CD4-positive, alpha-beta T cell treated with Interleukin-17A for 4 hours (primary cell): ENCODE measurements at regions not wholly inside any gene's neighbourhood (a gene's known extent, or its start where the extent isn't known, plus 50 kb on each side); places are given as distances from the start of the nearest gene placed in this dataset.
"Not testable (repeated sequence)": the region's sequence is repeated elsewhere in the genome, so short reads cannot be mapped to it uniquely, and the experiment has no call there.

Experiments used
- DNase-seq: peaks from one replicate; pipeline ENCODE4 v3.0.0-alpha.2; 2020; ENCODE audit warnings: mixed read lengths

DNA sequence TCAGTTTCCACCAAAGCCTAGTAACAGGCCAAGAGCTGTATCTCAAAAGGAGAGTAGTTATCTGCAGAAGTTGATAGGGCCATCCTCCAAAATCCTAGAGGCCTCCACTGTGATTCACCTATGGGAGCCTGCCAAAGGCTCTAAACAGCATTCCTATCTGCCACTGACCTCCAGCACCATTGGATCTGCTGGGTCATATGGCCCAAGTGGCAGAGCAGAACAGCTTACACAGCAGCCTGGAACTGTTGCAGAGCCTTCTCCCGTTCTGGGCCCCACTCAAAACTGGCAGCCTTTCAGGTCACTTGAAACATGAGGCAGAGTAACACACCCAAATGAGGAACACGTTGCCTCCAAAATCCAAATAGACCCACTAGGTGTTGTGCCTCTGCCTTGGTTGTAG lies 345.2 kb upstream of the RND3 start:
- no peak for DNase-seq

DNA sequence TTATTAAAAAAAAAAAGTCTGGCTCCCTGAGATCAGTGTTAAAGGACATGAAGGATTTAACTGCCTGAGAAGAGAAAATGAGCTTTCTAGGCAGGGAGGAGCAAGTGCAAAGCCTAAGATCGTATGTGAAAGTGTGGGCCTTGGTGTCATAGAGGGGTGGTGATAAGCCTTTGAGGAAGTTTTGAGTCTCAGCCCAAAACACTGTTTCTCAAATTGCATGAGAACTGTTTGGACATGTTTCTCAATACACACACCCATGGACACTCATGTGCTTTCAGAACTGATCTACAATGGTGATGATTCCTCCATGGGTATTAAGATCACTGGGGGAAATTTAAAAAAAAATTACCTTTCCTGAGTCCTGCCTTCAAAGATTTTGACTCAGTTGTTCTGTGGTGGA lies 336.7 kb upstream of the RND3 start:
- DNase-seq = no peak

DNA sequence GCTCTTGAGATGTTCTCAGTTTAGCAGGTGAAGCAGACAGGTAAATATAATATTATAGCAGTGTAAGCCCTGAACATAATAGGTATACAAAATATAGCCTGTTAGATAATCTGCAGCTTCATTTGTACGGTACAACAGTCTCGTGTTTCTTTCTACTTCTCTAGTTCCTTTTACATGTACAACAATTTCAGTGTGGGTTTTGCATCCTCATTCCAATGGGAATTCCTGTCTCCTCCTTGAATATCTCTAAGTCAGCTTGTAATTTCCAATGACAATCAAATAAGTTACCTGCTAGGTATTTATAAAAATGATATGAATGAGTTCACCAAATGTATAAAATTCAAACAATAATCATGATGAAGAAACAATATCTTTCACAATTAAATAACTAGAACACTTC lies 330.0 kb upstream of the RND3 start:
- DNase-seq = no peak

DNA sequence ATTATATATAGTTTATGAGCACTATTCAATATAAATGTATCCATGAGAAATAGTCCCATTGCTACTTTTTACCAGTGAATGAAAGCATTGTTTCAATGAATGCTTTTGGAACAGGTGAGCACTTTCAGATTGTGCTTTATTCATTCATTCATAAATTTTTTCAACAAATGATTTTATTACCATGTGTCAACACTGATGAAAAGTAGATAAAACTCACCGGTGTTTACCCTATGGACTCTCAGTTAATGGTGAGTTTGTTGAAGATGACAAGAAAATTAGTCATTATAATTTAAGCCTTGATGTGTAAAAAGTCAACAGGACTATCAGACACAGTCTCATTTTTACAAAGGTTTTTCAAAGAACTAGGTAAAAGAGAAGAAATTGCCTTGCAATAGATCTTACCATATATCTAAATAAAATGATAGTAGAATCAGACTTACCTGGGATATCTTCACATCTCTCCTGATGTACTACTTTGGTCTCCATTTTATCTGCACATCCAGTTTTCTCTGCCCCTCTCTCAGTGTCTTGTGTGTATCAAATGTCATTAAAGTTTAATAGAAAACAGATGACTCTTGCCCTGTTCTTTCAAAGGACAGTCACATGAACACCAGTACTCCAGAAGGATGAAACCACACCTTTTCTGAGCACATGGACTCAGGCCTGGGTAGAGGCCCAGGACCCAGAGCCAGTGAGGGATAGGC lies 325.3 kb upstream of the RND3 start:
- no peak for DNase-seq

DNA sequence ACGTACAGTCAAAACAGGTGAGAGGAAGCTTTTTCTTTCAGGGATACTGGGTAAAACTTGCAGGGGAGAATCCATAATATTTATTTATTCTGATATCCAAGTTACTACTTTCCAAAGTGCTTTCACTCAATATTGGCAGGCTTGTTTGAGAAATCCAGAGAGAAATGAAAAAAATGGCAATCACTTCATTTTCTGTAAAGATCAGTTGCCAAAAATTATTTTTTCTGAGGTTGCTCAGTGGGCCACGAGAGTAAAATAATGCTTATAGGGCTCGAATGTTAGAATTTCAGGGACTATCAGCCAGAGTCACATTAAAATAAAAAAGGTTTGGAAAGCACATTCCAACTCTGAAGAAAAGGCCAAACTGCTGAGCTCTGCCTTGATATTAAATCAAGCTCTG lies 324.6 kb upstream of the RND3 start:
- no peak for DNase-seq

DNA sequence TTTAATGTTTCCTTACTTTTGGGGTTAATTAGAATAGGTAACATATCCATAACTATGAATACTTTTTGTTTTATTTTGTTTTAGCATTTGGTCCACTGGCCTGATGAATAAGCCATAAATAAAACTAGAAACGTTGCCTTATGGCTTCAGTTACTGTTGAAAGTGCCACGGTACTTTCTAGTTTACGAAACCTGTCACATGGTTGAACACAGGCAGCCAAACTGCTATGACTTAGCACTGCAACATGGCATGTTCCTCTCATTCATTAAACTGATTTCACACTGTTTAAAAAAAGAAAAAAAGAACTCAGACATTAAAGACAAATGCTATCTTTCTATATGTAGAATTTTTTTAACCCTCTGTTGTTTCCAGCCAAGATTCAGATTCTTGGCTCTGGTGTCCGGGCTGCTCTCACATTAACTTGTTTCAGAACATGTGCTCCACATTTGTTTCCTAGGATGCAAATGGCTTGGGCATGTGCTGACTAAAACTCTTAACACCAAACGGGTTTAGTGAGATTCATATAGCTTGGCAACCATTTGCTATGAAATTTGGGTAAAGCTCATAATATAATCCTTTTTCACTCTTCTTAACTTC lies 323.9 kb upstream of the RND3 start:
- no peak for DNase-seq

DNA sequence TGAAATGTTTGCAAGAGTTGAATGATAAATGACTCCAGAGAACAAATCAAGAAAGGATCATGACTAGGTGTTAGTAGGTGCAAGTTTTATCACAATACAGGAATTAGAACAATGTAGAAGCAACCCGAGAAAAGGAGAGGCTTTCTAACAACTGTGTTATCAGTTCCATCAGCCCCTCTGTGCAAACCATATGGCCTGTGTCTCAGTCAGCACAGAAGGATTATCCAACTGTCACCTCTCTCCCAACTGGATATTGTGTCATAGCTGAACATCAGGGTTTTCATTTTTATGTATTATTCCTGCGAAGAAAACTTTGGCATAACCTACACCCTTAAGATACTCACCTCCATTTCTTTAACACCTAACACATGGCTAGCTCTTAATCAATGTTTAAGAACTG lies 321.6 kb upstream of the RND3 start:
- DNase-seq = no peak

DNA sequence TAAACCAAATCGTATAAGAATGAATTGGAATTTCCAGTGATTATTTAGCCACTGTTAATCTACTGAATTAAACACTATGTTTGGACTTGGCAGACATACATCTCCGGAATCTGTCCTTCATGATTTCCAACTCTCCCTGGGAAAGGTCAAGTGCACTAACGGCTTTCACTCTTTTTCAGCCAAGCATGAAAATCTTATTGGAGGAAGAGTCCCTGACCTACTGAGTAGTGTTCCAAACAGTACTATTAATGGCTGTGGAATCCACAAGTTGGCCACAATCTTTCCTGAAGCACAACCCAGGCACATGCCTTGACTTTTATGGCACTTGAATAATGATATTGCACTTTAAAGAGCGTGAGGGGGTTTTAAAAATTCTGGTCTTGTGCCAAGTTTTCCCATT lies 318.9 kb upstream of the RND3 start:
- no peak for DNase-seq

DNA sequence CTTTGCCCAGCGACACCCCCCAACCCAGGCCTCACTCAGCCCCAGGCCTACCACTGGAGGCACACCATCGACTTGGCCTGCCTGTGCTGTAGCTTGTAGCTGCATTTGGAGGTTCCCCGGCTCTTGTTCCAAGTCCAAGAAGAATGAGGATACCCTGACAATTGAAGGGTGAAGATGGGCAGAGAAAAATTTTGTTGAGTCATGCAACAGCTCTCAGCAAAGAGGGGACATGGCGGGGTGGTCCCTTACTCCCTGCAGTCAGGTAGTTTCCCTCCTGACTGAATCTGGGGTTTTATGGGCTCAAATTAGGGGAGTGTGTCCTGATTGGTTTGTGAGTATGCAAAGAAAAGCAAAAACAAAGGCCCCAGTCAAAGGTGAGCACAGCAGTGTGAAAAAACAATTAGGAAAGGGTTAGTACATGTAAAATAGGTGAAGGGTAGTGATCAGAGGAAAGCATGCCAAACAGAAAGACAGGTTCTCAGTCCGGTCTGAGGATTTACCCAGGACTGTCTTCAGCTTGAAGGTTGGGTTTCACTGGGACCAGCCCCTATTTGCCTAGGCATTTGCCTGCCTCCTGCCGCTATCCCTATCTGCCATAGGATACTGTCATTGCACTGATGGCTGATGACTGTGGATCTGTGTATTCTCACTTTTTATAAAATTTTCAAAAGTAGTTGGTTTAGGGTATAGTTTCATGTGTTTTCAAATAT lies 316.4 kb upstream of the RND3 start:
- no peak for DNase-seq

DNA sequence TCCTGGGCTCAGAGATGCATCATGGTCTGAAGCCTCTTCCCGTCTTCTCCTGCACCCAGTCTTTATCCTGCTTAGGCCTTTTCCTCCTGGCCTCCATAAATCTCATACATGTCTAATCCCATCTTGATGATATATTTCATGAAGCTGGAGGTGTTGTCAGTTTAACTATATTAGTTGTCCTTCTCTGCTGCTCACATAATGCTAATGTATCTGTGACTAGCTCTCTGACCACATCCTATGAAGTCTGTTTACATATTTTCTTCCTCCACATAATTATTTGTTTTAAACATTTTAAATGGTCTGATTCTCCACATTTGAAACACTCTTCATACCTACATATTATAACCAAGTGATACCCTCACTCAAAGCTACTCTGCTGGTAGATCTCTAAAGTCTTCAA lies 315.2 kb upstream of the RND3 start:
- no peak for DNase-seq

DNA sequence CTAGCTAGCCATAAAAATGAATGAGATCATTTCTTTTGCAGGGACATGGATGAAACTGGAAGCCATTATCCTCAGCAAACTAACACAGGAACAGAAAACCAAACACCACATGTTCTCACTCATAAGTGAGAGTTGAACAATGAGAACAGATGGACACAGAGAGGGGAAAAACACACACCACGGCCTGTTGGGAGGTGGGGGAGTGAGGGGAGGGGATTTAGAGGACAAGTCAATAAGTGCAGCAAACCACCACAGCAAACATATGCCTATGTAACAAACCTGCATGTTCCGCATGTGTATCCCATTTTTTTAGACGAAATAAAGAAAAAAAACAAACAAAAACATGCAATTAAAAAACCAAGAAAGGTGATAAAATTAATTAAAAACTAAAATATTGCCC lies 308.8 kb upstream of the RND3 start:
- DNase-seq = not testable (repeated sequence)

DNA sequence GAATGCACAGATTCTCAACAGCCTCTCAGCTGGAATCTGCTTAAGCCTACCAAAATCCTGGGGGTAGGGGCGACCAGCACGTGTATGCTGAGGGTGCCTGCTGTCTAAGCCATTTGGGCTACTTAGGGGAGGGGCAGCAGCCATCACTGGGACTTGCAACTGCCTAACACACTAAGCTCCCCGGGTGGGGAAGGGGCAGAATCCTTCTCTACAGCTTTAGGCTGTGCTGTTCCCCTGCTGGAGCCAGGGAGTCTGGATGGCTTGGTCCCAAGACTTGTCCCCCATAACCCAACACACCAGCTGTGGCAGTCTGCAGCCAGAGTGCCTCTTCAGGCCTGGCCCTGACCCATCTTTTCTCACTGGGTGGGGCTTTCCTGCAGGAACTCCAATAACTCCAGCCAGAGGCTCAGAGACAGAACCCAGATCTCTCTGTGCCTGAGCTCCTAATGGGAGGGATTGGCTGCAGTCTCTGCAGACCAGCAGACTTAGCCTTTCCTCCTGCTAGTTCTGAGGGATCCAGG lies 305.4 kb upstream of the RND3 start:
- DNase-seq = no peak

DNA sequence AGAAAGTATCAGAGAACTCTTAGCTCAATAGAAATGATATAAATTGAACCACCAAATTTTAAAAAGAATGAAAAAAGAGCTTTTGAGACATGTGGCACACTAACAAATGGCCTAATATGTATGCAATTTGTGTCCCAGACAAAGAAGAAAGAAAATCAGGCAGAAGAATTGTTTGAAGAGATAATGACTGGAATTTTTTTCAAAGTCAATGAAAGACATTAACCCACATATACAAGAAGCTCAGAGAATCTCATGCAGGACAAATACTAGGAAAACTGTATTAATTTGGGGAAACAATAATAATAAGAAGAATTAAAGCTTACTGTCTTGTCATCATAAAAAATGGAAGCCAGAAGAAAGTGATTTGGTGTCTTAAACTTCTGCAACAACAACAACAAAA lies 304.1 kb upstream of the RND3 start:
- DNase-seq = no peak

DNA sequence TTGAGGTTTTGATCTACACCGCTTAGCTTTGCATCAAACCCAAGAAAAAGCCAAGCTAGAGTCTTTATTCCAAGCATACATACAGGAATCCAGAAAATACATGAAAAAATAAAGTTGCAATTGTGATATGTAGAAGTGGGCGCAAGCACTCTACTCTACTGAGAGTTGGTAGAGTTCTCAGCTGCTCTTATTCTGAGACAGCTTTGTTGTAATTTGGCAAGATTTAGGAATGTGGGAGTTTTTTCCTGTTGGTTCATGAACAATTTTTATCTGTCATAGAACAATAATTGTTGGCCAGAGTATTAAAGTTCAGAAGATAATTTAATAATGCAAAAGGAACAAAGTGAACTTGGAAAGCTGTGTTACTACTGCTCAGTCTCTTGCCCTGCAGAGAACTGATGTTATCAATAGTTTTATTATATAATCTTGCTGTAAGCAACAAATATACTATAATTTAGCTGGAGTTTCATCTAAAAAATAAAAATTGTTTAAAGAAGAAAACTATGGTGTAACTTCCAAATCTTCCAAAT lies 302.0 kb upstream of the RND3 start:
- no peak for DNase-seq

DNA sequence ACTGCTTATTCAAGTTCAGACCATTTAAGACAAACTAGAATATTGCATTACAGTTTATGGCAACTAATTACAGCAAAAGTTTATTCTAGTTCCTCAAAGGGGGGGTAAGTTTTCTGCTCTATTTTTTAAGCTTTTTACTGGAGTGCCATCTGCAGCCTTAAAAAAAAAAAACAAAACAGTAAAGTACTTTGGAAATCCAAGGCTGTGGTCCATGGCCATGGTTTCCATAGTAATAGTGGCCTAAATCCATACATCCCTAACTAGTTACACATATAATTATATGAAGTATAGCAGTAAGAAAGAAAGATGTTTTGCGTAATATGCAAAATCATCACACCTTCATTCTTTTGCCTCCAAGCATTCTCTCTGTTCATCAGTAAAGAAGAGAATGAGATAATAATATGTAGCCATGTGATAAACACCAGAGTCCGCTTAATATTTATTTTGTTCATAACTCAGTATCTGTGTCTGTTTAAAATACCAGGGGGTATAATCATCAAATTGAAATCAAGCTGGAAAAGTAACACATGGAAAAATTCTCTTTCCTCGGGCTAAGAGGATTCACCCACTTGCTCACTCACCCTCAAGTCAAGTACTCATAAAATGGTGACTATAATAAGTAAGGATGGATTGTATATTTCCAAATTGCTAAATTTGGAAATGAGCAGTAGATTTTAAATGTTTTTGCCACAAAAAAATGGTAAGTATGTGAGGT lies 301.1 kb upstream of the RND3 start:
- DNase-seq = no peak

DNA sequence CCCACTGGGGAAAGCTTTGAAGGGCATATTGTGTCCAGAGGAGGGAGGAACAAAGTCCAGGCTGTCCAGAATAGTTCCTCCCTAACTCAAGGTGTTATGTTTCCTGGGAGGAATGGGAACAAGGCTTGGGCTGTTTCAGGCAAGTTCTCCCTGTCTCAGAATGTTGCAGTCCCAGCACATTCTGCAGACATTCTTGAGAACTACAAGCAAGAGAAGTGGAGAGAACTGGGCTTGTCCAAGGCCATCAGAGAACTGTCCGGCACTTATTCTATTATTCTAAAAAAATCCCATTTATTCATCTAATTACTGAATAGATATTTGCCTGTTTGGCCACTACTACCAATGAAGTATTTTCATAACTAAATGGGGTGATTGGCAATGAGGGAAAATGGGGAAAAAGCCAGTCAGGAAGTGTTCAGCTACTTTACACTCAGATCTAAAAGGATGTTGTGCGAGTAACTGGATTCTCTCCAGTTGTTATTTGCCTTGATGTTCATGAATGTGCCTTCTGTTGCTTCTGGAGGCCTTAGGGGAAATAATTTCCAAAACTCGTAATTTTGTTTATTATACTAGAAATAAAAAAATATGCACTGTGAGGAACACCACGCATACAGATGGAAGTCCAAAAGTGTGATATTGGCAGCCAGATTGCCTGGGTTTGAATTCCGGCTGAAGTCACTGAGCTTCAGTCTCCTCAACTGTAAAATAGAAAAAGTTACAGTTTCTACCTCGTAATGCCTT lies 300.1 kb upstream of the RND3 start:
- DNase-seq = no peak

DNA sequence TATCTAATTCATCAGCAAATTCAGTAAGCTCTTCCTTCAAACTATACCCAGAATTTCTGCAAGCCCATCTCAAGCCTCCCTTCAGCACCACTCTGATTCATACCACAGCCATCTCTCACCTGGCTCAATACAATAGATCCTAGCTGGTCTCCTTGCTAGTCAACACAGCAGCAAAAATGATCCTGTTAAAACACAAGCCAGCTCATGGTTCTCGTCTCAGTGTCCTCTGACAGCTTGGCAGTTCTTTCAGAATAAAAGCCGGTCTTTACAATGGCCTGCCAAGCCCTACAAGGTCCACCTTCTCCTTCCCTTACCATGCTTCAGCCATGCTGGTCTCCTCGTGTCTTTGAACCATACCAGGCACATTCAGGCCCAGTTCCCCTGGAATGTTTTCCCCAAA lies 296.9 kb upstream of the RND3 start:
- DNase-seq = no peak

DNA sequence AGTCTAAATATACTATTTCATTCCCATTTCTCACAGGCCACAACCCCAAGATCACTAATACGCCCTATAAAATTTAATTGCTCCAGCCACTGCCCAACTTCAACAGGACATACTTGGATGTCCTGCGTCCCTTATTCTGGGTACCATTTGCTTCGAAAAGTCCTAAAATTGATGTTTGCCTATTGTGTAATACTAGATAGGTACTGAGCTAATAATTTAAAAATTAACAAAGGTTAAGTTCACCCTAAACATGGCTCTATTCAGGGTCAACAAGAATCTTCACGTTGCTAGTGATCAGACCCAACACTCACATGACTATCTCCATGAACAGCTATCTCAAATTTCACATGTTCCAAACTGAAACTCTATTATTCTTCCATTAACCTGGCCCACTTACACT lies 296.4 kb upstream of the RND3 start:
- no peak for DNase-seq

DNA sequence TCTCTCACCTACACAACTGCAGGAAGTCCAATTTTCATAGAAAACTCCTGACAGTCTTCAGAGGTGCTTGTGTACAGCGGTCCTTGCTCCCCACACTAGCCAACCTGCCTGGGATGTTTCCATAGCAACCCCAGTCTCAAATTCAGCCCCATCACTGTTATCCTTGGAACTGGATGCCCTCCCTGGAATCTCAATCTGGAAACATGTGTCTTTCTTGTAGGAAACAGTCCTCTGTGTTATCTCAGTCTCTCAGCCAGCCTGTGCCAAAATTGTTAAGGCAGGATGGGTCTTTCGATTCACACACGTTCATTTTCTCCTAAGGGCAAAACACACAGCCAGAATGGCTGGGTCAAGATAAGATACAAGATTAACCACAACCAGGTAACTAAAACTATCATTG lies 295.5 kb upstream of the RND3 start:
- DNase-seq = no peak

DNA sequence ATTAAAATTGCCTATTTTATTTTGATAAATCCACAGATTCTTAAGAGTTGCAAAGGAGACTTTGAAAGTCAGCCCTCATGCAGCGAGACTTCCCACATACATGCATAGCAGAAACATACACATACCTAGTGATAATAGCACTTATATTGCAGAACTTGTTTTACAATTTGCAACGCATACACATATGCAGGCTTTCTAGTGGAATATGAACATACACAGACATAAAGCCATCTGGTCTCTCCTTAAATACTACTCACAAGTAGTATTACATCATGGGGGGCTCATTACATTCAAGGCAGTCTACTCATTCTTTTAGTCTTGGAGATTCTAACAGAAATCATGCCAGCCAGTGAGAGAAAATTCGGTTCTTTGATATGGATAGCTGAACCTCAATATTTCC lies 295.1 kb upstream of the RND3 start:
- DNase-seq = no peak

DNA sequence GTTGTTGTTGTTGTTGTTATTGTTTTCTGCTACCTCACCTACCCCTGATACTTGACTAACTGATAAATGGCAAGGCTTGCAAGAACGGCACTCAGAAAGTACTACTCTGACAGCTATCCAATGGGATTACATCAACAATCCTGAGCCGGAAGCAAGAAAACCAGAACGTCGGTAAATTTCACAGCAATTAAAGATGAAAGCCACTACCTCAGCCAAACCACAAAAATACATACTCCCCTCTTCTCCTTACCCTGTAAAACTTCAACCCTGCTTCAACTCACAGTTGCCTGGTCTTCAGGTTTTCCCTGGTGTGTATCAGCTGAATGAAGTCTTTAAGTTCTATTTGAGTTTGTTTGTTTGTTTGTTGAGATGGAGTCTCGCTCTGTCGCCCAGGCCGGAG lies 293.7 kb upstream of the RND3 start:
- no peak for DNase-seq

DNA sequence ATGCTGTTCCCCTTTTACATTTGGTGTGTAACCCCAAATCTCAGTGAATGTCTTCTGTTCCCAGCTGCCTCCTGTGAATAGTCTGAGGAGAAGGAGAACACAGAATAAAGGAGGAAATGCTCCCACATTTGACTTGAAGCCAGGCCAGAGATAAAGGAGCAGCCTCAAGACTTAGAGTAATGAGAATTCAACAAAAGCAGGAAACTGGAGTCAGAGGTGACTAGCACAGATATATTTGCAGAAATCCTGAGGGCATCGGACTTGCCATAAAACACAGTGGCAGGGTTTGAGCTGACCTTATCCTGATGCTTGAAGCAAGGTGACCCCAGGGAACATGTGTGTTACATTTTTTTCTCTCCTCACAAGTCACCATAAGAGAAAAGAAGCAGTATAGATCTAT lies 291.4 kb upstream of the RND3 start:
- DNase-seq = no peak

DNA sequence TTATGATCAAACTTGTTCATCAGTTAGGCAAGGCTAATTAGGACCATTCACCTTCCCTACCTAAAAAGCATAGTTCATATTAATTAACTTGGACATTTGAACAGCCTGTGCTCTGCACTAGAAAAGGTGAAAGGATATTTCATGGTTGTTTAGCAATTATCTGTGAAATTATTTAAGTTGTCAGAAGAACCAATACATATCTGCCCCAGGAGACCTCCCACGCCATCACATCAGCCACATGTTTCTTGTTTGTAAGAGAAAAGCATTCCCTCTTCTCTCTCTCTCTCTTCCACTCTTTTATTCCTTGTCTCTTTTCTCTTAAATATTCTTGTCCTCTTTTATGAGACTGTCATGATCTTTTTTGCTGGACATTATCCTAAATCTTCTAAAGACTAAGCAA lies 282.0 kb upstream of the RND3 start:
- DNase-seq = no peak
